Activated CD4-positive, alpha-beta T cell treated with anti-CD3 and anti-CD28 coated beads, Interleukin-2, Interleukin-4, amounts not matched to agents 100 ng/mL and 50 ng/mL, durations not matched to agents 16 hours and 8 hours (primary cell): ENCODE measurements at regions not wholly inside any gene's neighbourhood (a gene's known extent, or its start where the extent isn't known, plus 50 kb on each side); places are given as distances from the start of the nearest gene placed in this dataset.

Experiments used
- DNase-seq: peaks from one replicate; pipeline ENCODE4 v3.0.0-alpha.2; 2020; ENCODE audit warnings: low spot score

GRCh38 chr18:61082976-61083630 is 250.1 kb upstream of the CDH20 start:
- DNase-seq, result no peak

- no peak for DNase-seq
Observed at GRCh38 chr18:61085036-61085435, 248.2 kb upstream of the CDH20 start.

GRCh38 chr18:61085761-61086160 is 247.5 kb upstream of the CDH20 start:
- no peak for DNase-seq

- DNase-seq, result no peak
Observed at GRCh38 chr18:61086657-61087056, 246.6 kb upstream of the CDH20 start.

- no peak for DNase-seq
Observed at GRCh38 chr18:61091379-61091778, 241.9 kb upstream of the CDH20 start.

- DNase-seq, result no peak
Observed at GRCh38 chr18:61093965-61094364, 239.3 kb upstream of the CDH20 start.

GRCh38 chr18:61096226-61096625 is 237.0 kb upstream of the CDH20 start:
- no peak for DNase-seq

GRCh38 chr18:61107113-61107512 is 226.1 kb upstream of the CDH20 start:
- no peak for DNase-seq

- DNase-seq, result no peak
Observed at GRCh38 chr18:61108706-61109105, 224.5 kb upstream of the CDH20 start.

- DNase-seq, result no peak
Observed at GRCh38 chr18:61123309-61123708, 209.9 kb upstream of the CDH20 start.

GRCh38 chr18:61127714-61128467 is 205.3 kb upstream of the CDH20 start:
- no peak for DNase-seq

- DNase-seq, result no peak
Observed at GRCh38 chr18:61129001-61129400, 204.2 kb upstream of the CDH20 start.

GRCh38 chr18:61132031-61132430 is 201.2 kb upstream of the CDH20 start:
- no peak for DNase-seq

GRCh38 chr18:61133783-61134182 is 199.4 kb upstream of the CDH20 start:
- no peak for DNase-seq

- DNase-seq, result no peak
Observed at GRCh38 chr18:61136711-61137251, 196.4 kb upstream of the CDH20 start.

GRCh38 chr18:61141691-61142090 is 191.5 kb upstream of the CDH20 start:
- no peak for DNase-seq

- no peak for DNase-seq
Observed at GRCh38 chr18:61148322-61148721, 184.9 kb upstream of the CDH20 start.

- DNase-seq, result no peak
Observed at GRCh38 chr18:61149786-61150185, 183.4 kb upstream of the CDH20 start.

GRCh38 chr18:61153571-61153970 is 179.7 kb upstream of the CDH20 start:
- no peak for DNase-seq

- DNase-seq, result no peak
Observed at GRCh38 chr18:61154866-61155265, 178.4 kb upstream of the CDH20 start.

- no peak for DNase-seq
Observed at GRCh38 chr18:61155586-61155985, 177.6 kb upstream of the CDH20 start.

GRCh38 chr18:61157451-61157850 is 175.8 kb upstream of the CDH20 start:
- no peak for DNase-seq

GRCh38 chr18:61159246-61159645 is 174.0 kb upstream of the CDH20 start:
- DNase-seq, result no peak

- DNase-seq, result no peak
Observed at GRCh38 chr18:61164321-61164720, 168.9 kb upstream of the CDH20 start.
